ENCODE measurements at regions not wholly inside any gene's neighbourhood (a gene's known extent, or its start where the extent isn't known, plus 50 kb on each side); places are given as distances from the start of the nearest gene placed in this dataset.

DNA sequence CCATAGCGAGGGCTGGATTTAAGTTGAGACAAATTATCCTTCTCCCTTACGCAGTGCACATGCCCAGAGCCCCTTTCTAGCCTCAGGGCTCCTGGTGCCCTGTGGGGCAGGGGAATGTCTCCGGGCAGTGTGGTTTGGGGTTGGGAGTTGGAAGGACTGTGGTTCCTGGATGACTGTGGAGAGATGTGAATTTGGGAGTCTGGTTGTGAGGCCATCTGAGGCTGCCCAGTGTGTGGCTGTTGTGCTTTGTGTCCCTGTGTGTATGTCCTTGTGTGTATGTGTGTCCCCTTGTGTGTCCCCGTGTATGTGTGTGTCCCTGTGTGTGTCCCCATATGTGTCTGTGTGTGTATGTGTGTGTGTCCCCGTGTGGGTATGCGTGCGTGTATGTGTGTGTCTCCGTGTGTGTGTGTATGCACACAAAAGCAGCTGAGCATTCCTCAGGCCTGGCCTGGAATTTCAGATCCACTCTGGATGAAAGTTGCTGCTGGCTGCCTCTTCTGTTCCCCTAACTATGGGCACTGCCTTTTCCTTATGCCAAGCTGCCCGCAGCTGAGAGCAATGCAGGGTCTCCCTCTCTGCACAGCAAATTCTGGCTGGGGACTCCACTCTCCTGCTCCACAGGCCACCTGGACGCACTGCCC, 65.4 kb downstream of the UBIAD1 start:
- no peak for DNase-seq

DNA sequence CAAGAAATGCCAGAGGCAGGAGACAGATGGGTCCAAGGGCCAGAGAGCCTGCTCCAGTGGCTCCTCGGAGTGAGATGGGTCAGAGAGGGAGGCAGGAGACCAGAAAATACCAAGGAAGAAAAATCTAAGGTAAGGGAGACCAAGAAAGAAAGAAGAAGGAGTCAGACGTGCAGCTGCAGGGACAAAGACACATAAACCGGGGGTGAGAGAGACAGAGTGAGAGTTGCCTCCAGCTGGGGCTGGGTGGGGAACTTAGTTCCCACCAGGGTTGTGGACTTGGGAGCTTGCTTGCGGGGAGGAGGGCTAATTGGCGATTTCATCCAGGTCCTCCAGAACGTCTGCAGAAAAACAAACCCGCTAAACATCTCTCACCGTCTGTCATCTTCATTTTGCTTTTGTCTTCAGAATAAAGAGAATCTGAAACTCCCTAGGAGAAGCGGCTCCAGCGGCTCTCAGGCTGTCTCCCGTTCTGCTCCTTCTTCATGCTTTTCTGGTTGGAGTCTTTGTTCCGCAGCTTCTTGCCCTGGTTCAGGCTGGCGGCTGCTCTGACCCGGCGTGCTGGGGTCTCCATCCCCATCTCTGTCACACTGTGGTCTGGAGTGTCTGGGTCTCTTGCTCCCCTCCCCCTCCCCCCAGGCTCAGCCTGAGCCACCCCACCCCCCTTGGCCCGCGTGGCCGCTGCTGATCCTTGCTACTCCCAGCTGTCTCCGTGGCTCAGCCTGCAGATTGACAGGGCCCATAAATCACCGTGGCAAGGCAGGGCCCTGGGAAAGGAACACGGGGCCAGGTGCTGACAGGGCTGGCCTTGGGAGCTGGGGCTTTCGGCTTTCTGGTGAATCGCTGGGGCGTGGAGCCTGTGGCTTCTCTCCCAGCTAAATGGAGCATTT, 66.6 kb downstream of the UBIAD1 start:
- peak; percentile 74 for DNase-seq

DNA sequence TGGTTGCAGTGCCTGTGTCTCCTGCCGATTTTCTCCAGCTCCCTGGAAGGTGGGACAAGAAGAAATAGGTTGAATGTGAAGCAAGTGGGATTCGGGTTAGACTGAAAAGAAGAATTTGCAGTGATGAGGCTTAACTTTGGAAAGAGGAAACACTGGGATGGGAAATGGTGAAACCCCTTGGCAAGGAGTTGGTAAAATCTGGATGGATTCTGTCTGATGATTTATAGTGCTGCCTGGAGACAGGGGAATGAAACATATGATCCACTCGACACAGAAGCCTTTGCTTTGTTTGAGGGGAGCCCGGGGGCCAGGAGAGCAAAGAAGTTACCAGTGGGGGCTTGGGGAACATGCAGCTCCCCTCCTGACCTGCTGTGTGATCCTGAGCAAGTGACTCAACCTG, 67.2 kb downstream of the UBIAD1 start:
- DNase-seq, result no peak

DNA sequence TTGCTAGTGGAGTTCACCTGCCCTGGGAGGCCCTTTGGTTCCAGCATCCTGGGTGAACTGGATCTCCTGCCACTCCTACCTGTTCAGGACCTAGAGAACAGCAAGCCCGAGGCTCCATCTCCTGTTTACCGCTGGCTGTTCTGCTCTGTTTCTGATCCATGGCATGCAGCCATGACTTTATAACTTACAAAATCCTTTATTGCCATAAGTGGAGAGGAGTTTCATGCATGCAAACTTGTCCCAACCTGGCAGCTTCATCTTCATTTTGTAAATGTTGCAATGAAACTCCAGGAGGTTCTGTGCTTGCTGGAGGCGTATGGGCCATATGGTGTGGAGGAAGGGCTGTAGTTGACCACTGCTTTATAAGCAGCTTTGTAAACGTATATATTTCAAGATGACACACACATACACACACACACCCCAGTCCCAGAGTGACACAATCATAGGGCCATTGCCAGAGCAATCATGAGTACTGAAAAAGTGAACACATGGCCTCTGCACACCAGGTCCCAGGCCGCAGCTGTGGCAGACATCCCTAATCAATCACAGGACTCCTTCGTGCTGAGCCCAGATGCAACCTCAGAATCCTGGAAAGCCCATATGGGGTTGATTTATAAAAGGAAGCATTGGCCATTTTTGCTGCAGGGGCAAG, 69.0 kb downstream of the UBIAD1 start:
- peak; percentile 85 for DNase-seq

DNA sequence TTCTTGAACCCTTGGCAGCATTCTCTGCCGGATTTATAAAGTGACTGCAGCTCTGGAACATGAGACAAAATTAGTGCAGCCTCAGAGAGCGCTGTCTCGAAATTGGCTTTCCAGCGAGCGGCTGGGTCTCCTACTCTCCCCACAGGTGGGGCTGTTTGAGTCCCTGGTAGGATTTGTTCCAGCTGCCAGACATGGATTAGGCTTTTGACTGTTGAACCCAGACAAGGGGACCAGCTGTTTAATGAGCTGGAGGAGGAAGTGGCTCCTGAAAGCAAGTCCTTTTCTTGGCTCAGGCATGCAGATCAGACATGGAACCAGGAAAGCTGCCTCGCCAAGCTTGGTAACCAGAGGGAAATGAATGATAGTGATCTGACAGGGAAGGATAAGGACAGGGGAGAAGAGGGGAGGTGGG, 69.6 kb downstream of the UBIAD1 start:
- peak; percentile 73 for DNase-seq

DNA sequence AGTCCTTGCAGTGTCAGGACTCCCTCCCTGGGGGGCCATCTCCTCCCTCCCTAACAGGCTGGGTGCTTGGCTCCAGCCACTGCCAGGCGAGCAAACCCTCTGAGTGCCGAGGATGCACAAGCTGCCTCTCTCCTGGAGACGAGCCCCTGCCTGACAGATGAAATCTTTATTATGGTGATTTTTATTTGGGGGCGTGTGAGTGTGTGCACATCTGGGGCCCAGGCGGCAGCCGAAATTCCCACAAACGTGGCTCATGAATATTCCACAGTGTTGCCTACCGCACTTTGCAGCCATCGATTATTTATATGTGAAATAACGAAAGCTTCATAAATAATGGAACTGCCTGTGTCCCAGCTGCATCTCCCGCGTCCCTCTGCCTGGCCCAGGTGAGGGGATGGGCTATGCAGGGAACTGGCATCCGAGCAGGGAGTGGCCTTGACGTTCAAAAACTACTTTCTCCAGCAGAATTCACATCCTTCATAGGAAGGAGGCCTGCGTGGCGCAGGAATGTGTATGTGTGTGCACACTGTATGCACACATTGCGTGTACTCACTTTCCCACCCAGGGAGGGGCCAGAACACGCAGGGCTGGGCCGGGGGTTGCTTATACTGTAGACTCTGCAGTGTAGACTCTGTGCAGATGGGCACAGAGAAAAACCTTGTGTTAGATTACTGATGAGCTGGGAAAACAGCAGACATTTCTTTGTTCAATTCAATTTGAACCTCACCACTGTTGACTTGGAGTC, 73.1 kb downstream of the UBIAD1 start:
- DNase-seq, result no peak

DNA sequence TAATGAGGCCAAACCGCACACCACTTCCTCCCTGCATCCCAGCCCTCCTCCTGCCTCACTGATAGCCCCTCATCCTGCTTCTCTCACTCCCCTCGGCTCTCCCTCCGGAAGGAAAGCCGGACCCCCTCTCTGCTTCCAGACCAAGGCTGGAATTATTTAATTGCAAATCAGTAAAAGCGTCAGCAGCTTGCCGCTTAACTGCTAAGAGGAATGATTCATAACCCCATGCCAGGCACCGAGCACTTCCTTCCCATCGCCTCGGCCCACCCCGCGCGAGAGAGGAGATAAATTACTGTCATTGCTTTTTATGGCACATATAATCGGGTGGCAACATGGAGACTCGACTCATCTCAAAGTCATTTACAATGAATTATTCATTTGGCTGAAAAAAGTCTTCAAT, 77.3 kb downstream of the UBIAD1 start:
- DNase-seq, result no peak

DNA sequence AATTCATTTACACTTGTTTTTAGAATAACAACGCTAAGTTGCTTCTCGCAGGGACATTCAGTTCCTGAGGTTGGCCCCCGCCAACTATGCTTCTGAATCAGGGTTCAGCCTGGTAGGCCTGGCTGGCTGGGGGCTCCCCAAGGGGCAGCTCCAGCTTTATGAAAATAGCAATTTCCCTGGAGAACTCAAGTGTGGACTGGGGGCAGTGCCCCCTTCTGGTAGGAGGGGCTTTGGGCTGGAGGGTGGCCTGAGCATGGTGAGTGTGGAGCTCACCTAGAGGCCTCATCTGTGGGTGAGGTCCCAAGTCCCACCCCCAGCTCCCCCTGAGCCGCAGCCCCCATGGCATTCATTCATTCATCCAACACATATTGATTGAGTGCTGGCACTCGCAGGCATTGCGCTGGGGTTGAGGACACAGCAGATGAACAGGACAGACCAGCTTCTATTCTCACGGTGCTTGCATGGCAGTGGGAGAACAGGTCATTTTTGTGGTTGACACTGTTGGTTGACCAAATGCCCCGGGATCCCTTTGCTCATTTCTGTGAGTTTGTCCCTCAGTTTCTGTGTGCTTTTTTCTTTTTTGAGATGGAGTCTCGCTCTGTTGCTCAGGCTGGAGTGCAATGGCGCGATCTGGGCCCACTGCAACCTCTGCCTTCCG, 79.2 kb downstream of the UBIAD1 start:
- no peak for DNase-seq

DNA sequence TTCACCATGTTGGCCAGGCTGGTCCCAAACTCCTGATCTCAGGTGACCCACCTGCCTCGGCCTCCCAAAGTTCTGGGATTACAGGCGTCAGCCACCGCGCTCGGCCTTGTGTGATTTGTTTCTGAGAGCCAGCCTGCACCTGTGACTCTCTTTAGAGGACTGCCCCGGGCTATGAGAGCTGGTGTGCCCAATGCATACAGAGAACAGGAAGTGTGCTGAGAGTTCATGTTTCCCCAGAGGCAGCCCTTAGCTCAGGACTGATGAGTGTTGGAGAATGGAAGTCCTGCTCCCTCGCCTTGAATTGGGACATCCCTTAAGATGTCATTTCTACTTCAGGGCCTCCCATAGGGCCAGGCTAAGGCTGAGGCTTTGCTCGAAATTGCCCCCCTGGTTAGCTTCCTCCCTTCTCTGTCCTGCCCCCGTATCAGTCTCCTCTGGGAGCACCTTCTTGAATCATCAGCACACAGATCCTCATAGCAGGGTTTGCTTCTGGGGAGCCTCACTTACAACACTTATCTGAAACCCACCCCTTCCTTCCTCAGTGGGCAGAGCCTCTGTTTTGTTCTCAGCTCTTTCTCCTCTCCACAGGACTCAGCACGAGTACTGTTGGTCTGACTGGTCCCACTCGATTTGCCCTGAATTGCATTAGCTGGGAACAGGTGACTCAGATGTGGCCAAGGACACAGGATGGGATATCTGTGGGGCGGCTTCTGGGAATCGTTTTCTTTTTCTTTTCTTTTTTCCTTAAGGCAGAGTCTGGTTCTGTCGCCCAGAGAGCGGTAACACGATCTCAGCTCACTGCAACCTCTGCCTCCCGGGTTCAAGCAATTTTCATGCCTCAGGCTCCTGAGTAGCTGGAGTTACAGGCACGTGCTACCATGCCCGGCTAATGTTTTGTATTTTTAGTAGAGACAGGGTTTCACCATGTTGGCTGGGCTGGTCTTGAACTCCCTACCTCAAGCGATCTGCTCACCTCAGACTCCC, 80.1 kb downstream of the UBIAD1 start:
- no peak for DNase-seq

DNA sequence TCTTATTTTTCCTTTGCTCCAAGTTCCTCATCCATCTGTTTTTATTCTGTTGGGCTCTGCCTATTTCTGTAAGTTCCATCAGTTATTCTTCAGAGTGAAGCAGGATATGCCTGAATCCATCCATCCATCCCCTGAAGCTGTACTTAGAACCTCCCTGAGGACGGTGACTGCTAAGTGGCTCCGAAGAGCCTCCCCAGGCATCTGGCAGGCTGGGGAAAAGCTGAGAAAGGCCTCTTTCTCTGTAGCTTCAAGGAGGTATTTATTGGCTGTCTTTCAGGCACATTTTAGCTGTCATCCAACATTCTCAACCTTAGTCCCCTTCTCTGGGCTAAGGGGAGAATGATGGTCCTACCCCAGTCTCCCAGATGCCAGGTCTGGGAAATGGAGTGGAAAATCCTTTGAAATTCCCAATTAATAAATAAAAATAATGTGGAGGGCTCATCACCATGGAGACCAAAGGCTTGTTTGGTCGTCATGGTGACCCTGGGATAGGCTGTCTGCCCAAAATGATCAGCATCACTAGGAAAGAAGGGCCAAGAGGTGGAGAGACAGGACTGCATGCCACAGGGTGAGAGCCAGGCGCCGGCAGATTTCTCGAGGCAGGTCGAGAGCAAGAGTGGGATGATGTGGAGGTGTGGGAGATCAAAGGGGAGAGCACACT, 82.0 kb downstream of the UBIAD1 start:
- DNase-seq, result no peak

DNA sequence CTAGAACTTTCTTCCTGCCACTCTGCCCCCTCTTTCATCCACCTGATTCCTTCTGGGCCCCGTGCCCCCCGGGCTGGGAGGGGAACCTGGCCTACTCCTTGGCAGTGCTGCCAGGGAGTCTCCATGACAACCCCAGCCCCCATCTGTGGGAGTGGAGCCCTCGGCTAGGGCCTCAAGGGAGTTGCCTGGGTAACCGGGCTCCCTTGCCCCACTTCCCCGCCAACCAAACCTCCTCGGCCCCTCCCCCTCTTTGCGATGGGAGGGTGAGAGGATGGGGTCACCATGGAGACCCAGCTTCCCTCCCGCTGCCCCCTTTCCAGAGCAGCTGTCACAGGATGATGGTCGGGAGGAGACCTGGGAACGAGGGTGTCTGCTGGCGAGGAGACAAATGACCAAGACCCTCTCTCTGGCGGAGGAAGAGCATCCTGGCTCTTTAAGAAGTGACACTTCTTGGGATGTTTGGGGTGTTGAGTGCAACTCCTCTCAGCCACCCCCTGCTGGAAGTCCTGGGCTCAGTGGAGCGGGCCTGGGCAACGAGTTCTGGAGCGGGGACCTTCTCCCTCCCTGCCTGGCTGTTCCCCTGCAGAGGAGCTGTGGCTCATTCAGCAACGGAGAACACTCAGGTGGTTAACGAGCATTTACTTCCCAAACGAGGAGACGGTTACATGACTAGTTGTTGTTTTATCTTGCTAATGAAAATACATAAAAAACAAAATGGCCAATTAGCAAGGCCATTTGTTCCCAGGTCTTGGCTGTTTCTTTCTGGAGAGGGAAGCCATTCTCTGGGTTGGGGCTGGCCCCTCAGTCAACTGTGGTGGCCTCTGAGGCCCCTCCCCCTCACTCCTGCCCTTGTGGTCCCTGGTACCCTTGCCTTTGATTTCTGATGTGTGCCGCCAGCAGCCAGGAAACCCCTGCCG, 82.8 kb downstream of the UBIAD1 start:
- no peak for DNase-seq

DNA sequence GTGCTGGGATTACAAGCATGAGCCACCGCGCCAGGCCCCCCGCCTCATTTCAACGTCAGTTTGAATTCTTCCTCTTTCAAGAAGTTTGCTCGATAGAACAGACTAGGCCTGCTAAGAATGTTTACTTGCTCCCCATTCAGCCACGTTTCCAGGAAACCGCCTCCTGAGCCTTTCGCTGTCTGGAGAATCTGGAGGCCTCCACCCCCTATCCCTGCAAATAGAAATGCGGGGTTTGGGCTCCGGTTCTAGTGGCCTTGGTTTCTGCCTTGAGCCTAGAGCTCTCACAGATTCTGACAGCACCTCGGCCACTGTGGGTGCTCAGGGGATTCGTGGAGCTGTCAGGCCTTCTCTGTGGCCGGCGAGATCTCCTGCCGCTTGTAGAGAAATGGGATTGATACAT, 84.3 kb downstream of the UBIAD1 start:
- DNase-seq, result no peak

DNA sequence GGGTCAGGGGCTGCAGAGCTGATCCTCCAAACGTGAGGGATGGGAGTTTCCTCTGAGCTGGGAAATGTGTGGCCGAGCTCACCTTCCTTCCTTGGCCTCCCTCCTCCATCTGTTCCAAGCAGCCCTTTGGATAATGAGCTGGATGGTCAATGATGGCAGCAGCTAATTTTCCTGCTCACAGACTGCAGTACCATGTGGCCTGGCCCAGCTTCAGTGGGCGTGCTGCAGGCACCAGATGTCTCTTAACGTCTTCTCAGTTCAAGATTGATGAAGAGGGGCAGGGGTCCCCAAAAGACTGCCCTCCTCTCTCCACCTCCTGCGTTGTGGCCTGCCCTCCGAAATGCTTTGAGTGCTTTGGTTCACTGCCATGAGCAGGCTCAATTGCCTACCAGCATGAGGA, 86.0 kb downstream of the UBIAD1 start:
- no peak for DNase-seq

DNA sequence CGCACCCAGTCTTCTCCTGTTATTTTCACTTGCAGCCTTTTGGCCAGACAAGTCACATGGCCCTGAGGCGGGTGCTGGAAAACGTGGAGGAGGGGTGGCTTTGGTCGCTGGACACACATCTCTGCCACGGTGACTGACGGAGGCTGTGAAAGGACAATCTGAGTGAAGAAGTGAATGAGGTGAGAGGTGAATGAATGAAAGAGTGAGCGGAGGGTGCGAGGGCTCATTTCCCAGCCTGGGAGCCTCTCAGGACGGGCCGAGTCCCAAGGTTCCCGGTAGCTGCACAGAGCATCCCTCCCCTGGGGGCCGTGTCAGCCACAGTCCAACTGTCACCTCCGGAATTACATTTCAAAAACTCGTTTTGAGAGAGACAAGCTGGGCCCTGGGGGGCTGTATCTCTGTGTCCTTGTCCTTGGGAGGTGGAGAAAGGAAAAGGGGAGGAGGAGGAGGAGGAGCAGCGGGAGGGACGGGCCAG, 89.6 kb downstream of the UBIAD1 start:
- DNase-seq, result no peak

DNA sequence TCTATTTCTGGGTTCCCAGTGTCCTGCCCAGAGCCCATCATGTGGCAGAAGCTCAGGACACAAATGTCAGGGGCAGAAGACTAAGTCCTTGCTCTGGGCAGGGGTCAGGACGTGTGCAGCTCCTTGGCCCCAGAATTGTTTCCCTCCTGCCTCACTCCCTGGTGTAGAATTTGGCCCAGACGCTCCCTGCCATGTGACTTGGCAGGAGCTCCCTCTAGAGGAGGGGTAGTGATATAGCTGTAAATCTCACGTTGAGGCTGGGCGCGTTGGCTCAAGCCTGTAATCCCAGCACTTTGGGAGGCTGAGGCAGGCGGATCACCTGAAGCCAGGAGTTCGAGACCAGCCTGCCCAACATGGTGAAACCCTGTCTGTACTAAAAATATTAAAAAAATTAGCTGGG, 91.2 kb downstream of the UBIAD1 start:
- DNase-seq, result no peak

DNA sequence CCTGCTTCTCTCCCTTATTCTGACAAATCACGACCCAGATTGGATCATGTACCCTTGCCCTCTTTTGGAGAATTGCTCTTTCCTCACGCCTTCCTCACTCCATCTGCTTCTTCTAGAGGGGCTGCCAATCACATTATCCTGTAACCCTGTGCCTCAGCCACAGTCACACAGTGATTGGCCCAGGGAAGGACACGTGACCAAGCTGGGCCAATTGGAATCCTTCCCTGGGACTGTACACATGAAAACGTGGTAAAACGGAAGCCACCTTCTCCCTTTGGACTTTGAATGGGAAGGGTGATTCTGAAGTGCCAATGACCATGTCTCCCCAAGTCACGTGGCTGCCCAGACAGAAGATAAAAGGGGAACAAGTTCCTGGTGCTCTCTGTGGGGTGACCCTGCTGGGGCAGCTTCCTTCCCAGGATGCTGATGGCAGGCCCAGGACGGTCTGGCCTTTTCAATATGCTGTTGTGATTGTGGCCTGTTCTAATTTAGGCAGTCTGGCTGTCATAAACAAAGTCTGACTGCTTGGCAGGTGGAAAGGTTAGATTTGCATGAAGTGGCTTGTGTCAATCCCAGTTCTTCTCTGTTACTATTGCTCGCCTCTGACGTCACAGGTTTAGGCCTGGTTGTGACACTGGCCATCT, 92.9 kb downstream of the UBIAD1 start:
- no peak for DNase-seq

DNA sequence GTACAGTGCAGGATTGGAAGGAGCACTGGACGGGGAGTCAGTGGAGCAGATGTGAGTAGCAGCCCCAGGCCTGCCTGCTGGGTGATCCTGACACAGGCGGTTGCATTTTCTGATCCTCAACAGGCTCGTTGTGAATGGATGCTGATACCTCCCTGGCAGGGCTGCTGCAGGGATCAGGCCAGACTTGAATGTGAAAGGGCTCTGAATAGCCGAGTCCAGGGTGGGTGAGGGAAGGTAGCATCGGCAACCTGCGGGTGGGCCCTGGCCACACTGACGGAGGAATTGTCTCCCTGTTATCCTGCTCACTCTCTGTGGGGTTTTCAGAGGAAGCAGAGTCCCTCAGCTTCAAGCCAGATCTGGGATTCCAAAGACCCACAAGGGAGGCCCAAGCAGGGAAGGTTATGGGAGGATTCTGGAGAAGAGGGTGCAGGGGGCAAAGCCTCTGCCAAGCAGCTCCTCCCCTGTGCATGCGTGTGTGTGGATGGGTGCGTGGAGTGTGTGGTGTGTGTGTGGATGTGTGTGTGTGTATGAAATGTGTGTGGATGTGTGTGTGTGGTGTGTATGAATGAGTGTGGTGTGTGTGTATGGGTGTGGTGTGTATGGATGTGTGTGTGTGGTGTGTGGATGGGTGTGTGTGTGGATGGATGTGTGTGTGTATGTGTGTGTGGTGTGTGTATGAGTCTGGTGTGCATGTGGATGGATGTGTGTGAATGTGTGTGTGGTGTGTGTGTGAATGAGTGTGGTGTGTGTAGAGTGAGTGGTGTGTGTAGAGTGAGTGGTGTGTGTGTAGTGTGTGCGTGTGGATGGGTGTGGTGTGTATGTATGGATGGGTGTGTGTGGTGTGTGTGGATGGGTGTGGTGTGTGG, 100.3 kb downstream of the UBIAD1 start:
- DNase-seq, result no peak

Data from right hindlimb (tissue), 1 donor.